GM12872 (cell line): ENCODE measurements at regions not wholly inside any gene's neighbourhood (a gene's known extent, or its start where the extent isn't known, plus 50 kb on each side); places are given as distances from the start of the nearest gene placed in this dataset.

Experiments used
- TF ChIP-seq, protein P1 (sequence below): IDR thresholded peaks from 3 replicates; pipeline ENCODE4 v1.5.1; 2011; ENCODE audit warnings: low read depth, mild to moderate bottlenecking, low read length, moderate library complexity; ENCODE audit not compliant: insufficient read depth

GRCh38 chr9:1328341-1328740 is 278.2 kb downstream of the DMRT2 start:
- TF ChIP-seq, protein P1, sequence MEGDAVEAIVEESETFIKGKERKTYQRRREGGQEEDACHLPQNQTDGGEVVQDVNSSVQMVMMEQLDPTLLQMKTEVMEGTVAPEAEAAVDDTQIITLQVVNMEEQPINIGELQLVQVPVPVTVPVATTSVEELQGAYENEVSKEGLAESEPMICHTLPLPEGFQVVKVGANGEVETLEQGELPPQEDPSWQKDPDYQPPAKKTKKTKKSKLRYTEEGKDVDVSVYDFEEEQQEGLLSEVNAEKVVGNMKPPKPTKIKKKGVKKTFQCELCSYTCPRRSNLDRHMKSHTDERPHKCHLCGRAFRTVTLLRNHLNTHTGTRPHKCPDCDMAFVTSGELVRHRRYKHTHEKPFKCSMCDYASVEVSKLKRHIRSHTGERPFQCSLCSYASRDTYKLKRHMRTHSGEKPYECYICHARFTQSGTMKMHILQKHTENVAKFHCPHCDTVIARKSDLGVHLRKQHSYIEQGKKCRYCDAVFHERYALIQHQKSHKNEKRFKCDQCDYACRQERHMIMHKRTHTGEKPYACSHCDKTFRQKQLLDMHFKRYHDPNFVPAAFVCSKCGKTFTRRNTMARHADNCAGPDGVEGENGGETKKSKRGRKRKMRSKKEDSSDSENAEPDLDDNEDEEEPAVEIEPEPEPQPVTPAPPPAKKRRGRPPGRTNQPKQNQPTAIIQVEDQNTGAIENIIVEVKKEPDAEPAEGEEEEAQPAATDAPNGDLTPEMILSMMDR, result no peak

GRCh38 chr9:1331546-1332038 is 281.4 kb downstream of the DMRT2 start:
- TF ChIP-seq, protein P1, result no peak

GRCh38 chr9:1332156-1332555 is 282.0 kb downstream of the DMRT2 start:
- TF ChIP-seq, protein P1, result no peak

DNA sequence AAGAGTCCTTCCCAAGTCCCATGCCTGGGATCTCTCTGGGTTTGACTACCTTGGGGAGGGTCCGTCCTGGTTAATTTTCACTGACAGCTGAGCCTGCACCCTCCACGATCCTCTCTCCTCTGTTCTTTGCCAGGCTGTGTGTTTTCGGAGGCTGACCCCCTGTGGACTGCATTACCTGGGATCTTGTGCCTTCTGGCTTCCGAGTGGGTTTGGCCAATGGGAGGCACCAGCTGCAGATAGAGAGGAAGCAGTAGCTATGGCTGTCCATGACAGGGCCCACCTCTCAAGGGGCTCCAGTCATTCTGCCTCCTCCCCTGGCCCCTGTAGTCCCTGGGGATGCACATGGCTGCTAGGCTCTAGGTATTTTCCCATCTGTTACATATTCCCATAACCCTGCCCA is 285.0 kb downstream of the DMRT2 start:
- TF ChIP-seq, protein P1, result no peak

DNA sequence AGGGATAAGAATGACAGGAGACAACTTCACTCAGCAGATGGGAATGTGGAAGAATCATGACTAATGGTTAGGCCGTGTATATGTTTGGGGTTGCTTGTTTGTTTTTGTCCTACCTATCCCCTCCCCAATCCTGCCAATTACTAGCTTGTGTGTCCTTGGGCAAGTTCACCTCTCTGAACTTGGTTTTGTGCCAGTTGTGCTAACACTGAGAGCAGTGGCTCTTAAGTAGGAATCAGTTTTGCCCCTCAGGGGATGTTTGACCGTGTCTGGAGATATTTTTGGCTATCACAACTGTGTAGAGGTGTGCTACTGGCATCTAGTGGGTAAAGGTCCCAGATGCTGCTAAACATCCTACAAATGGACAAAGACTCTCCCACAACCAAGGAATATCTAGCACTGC is 287.0 kb downstream of the DMRT2 start:
- TF ChIP-seq, protein P1, result no peak

- TF ChIP-seq, protein P1, result no peak
These were observed 290.2 kb downstream of the DMRT2 start for GRCh38 chr9:1340390-1340789.

GRCh38 chr9:1353291-1353690 is 303.1 kb downstream of the DMRT2 start:
- TF ChIP-seq, protein P1, result no peak
